Hindlimb muscle (tissue), 1 donor: ENCODE measurements at regions not wholly inside any gene's neighbourhood (a gene's known extent, or its start where the extent isn't known, plus 50 kb on each side); places are given as distances from the start of the nearest gene placed in this dataset.
"Not testable (repeated sequence)": the region's sequence is repeated elsewhere in the genome, so short reads cannot be mapped to it uniquely, and the experiment has no call there.

ENCODE experiments used
- DNase-seq: peaks from one replicate; pipeline ENCODE4 v3.0.0-alpha.2; 2013

GRCh38 chr14:40685764-40686163, 920.9 kb upstream of the LRFN5 start:
- DNase-seq = no peak

GRCh38 chr14:40684328-40684727, 922.3 kb upstream of the LRFN5 start:
- no peak for DNase-seq

DNA sequence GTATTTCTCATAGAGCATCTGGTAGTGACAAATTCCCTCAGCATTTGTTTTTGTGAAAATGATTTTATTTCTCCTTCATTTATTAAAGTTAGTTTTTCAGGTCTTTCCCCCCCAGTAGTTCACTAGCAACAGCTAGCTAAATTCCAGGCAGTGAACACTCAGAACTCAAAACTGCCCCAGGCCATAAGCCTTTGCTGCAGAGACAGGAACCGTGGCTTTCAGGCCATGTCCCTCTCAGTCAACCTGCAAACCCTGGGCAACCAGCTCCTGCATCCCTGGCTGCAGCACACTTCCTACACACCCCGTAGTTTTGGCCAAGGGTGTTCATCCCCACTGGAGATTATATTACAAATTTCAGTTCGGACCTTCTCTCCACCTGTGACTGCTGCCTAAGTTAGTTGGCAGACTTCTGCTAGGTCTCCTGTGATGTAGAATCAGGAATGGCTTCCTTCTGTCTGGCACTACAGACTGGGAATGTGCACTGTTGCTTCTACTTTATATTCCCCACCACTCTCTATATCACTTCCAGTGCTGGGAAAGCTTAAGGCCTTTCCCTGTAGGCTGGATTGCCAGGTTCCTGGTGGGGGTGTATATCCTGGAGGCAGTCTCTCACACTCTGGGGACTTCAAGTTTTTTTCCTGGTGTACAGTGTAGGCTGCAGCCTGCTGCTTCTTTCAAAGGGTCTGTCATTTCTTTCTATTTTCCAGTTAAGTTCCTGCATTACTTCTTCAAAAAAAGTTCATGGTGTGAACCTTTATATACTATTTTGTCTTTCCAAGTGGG, 924.4 kb upstream of the LRFN5 start:
- peak; percentile 3 for DNase-seq

- DNase-seq = no peak
Measured at GRCh38 chr14:40679256-40679655, 927.4 kb upstream of the LRFN5 start.

- DNase-seq = not testable (repeated sequence)
Measured at GRCh38 chr14:40677206-40677605, 929.5 kb upstream of the LRFN5 start.

DNA sequence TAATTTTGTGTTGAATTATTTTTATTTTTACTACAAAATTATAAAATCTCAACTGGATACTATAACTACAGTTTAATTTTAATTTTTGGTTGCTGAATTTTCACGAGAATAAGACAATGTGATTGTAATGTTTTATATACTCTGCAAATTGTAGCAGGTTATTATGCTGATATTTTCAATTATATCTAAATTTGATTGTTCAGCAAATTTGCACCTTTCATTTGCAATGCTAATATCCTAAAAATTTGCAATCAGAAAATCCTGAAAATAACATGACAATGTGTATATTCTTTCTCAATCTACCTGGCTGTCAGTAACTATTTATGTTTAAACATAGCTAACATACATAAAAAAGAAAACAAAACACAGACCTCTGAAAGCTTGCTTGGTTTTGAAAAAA, 932.2 kb upstream of the LRFN5 start:
- no peak for DNase-seq

DNA sequence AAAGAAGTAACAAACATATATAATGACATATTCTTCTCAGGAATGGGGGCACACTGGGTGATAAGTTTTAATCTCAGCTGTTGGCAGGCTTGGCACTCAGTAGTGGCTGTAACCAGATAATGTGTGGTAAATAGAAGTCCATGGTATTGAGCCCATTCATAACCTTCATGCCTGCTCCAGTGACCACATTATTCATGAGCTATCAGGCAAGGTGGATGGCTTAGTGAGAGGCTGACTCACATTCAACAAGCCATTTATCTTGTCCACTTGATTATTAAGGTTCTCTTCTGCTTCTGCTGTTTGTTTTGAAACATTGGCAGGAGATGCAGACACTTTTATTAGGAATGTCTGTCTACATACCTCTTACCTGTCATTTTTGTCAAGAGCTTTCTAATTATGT, 950.4 kb upstream of the LRFN5 start:
- DNase-seq = no peak

- DNase-seq = no peak
Measured at GRCh38 chr14:40652089-40652691, 954.5 kb upstream of the LRFN5 start.

GRCh38 chr14:40630471-40630870, 976.2 kb upstream of the LRFN5 start:
- no peak for DNase-seq

GRCh38 chr14:40629551-40630137, 977.0 kb upstream of the LRFN5 start:
- not testable (repeated sequence) for DNase-seq

- DNase-seq = no peak
Measured at GRCh38 chr14:40629144-40629543, 977.5 kb upstream of the LRFN5 start.

DNA sequence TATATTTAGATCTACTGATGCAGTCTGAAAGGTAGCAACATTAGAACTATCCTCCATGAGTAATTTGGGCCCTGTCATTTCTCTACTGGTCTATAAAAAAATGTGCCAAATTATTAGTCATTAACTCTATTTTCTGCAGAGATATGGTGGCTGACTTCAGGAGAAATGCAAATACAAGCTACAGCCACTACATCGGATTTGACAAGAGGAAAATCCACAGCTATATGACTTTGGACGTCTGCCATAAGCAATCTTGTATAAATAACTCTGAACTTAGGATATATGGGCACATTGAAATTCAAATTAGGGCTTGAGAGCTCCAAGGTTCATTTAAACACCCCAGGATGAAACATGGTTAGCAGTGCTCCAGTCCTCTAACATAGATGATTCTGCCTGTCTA, 983.0 kb upstream of the LRFN5 start:
- DNase-seq = no peak

GRCh38 chr14:40618225-40618898, 988.3 kb upstream of the LRFN5 start:
- no peak for DNase-seq

DNA sequence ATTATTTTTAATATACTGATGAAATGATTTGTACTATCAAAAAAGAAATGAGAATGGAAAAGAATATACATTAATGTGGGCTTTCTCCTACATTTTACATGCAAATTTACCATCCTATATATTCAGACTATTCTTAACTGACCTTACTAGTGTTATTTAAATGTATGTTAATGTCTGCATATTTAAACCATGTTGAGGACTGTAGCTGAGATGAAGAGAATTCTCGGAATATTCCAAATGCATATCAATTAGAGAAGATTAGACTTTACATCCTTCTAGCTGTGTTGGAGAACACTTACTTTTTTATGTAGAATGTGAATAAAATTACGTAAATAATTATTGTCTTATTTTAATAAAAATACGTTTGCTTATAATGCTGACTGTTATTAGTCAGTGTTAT, 990.1 kb upstream of the LRFN5 start:
- DNase-seq = no peak

- DNase-seq = no peak
Measured at GRCh38 chr14:40601063-40601462, 1005.6 kb upstream of the LRFN5 start.

DNA sequence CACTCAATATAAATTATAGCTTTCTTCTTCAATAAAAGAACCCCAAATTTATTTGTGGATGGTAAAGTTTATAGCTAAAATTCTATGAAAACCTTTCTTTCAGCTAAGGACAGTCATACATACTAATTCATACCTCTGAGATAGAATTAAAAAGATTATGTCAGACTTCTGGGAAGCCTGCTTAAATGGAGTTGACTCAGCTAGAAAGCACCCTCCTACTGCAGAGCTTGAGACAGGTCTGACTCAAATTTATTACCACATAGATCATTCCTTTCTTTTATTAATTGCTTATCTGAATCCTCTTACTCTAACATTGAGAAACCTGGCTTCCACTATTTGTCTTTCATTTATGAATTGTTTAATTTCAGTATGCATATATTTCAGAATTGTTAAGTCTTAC, 1007.0 kb upstream of the LRFN5 start:
- no peak for DNase-seq

- DNase-seq = no peak
Measured at GRCh38 chr14:40581264-40581663, 1025.4 kb upstream of the LRFN5 start.

DNA sequence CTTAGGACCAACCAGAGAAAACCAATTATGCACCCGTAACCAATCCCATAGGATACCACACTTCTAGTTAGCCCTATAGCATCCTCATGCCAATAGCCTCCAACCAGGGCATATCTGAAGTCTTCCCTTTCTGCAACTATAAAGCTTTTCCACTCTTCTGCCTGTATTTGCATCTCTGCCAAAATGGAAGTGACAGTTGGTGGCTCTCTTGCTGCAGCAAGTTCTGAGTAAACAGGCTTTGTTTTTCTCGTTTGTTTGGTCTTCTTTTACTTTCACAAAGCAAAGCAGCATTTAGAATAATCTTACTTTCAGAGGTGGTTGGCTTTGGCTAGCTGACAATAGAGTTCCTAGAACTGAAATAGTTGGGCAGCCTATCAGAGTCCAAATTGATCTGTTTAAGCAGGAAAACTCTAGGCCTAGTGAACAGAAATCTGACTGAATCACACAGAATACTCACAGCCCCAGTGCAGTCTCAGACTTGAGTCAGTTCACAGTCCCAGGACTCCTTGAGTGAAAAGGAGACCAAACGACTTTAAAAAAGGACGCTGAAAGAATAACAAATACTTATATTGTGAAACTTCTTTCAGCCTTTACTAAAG, 1029.7 kb upstream of the LRFN5 start:
- DNase-seq = no peak

DNA sequence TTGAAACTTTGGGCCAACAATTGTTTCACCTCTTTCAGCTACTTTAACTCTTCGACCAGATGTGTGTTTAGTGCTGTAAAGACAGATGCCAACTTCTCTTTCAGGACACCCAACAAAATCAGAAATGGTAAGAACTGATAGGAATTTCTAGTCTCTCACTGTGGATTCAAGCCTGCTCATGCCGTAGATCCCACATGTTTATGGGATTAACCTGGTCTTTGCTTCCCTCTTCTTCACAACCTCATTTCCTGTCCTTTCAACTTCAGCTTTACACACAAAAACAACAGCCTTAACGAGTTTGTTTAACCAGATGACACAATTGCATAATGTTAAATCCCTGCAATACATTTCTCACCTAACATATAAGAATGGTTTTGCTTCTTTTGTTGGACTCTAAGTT, 1031.9 kb upstream of the LRFN5 start:
- DNase-seq = no peak

DNA sequence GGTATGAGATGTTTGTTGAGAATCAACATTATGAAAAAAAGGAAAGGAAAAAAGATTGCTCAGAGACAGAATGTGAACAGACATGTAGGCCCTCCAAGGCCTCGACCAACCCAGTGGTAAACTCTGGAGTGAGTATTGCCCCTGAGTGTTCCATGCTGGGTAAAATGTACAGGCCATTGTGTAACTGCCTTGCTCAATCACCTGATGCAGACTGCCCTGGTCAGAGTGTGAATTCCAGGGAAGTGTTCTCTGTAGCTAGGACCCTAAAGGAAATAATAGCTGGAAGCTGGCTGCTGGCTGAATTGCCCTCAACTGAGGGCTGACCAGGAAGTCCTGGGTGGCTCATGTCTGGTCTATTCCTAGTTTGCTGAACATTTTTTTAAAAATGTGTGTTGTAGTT, 1081.4 kb upstream of the LRFN5 start:
- DNase-seq = no peak

- DNase-seq = no peak
Measured at GRCh38 chr14:40523123-40523522, 1083.6 kb upstream of the LRFN5 start.

- DNase-seq = no peak
Measured at GRCh38 chr14:40494483-40494882, 1062.2 kb upstream of the FBXO33 start.

- DNase-seq = no peak
Measured at GRCh38 chr14:40487824-40488223, 1055.6 kb upstream of the FBXO33 start.
